ENCODE measurements at regions not wholly inside any gene's neighbourhood (a gene's known extent, or its start where the extent isn't known, plus 50 kb on each side); places are given as distances from the start of the nearest gene placed in this dataset.

GRCh38 chr12:69097619-69098368 lies 141.6 kb upstream of the CPSF6 start:
- TF ChIP-seq CTCF (IDR thresholded peaks at IDR 0.05; ENCODE audit: low read depth, low read length): no peak
- peak; percentile 12 to 72 for DNase-seq (ENCODE audit: low read depth in 2 of 2)

GRCh38 chr12:69099201-69099837 lies 140.1 kb upstream of the CPSF6 start:
- DNase-seq (ENCODE audit: low read depth in 2 of 2): peak in 1 of 2 donors; percentile 9
- no peak for TF ChIP-seq CTCF (IDR thresholded peaks at IDR 0.05; ENCODE audit: low read depth, low read length)
- H3K4me3 ChIP-seq (replicated peaks in 1 of 2; ENCODE audit: low read depth in 2 of 2, low read length in 2 of 2): no peak overlapping the region

More at GRCh38 chr12:69097619-69098368, 141.6 kb upstream of the CPSF6 start:
- H3K4me3 ChIP-seq (replicated peaks in 1 of 2; ENCODE audit: low read depth in 2 of 2, low read length in 2 of 2): no peak overlapping the region

GRCh38 chr12:69101505-69101904 lies 137.9 kb upstream of the CPSF6 start:
- no peak overlapping the region for H3K4me3 ChIP-seq (replicated peaks in 1 of 2; ENCODE audit: low read depth in 2 of 2, low read length in 2 of 2)
- TF ChIP-seq CTCF (IDR thresholded peaks at IDR 0.05; ENCODE audit: low read depth, low read length): no peak
- peak; percentile 49 to 66 for DNase-seq (ENCODE audit: low read depth in 2 of 2)

GRCh38 chr12:69102856-69103255 lies 136.5 kb upstream of the CPSF6 start:
- DNase-seq (ENCODE audit: low read depth in 2 of 2): no peak
- no peak for TF ChIP-seq CTCF (IDR thresholded peaks at IDR 0.05; ENCODE audit: low read depth, low read length)
- no peak overlapping the region for H3K4me3 ChIP-seq (replicated peaks in 1 of 2; ENCODE audit: low read depth in 2 of 2, low read length in 2 of 2)

GRCh38 chr12:69105101-69105962 lies 134.0 kb upstream of the CPSF6 start:
- no peak overlapping the region for H3K4me3 ChIP-seq (replicated peaks in 1 of 2; ENCODE audit: low read depth in 2 of 2, low read length in 2 of 2)
- no peak for TF ChIP-seq CTCF (IDR thresholded peaks at IDR 0.05; ENCODE audit: low read depth, low read length)
- DNase-seq (ENCODE audit: low read depth in 2 of 2): no peak

GRCh38 chr12:69106482-69107118 lies 132.8 kb upstream of the CPSF6 start:
- no peak for TF ChIP-seq CTCF (IDR thresholded peaks at IDR 0.05; ENCODE audit: low read depth, low read length)
- DNase-seq (ENCODE audit: low read depth in 2 of 2): no peak
- no peak overlapping the region for H3K4me3 ChIP-seq (replicated peaks in 1 of 2; ENCODE audit: low read depth in 2 of 2, low read length in 2 of 2)
